H9 (cell line): ENCODE measurements at regions not wholly inside any gene's neighbourhood (a gene's known extent, or its start where the extent isn't known, plus 50 kb on each side); places are given as distances from the start of the nearest gene placed in this dataset.

ENCODE experiments used
- DNase-seq: peaks from one replicate; pipeline ENCODE4 v3.0.0-alpha.2; 2017
- H2AFZ ChIP-seq: one replicate; pipeline ENCODE4 v1.6.1; 2013; ENCODE audit warnings: mild to moderate bottlenecking, low read length, control low read depth, moderate library complexity
- H2AK5ac ChIP-seq: 2 replicates; pipeline ENCODE4 v1.6.1; 2013; ENCODE audit warnings: low read length, control low read depth, mixed read lengths; ENCODE audit not compliant: insufficient read length
- H2BK120ac ChIP-seq: one replicate; pipeline ENCODE4 v1.6.1; 2013; ENCODE audit warnings: low read depth, mild to moderate bottlenecking, low read length, control low read depth, inconsistent platforms; ENCODE audit not compliant: poor library complexity, severe bottlenecking
- H2BK12ac ChIP-seq: 2 replicates; pipeline ENCODE4 v1.6.1; 2013; ENCODE audit warnings: low read length, control low read depth, mixed read lengths, low read depth; ENCODE audit not compliant: insufficient read length
- H2BK15ac ChIP-seq: 2 replicates; pipeline ENCODE4 v1.6.1; 2013; ENCODE audit warnings: low read depth, low read length, control low read depth
- H2BK20ac ChIP-seq: one replicate; pipeline ENCODE4 v1.6.1; 2013; ENCODE audit warnings: low read depth, mild to moderate bottlenecking, low read length, control low read depth, inconsistent platforms; ENCODE audit not compliant: poor library complexity, severe bottlenecking
- H2BK5ac ChIP-seq: 2 replicates; pipeline ENCODE4 v1.6.1; 2013; ENCODE audit warnings: low read length, control low read depth, mixed read lengths; ENCODE audit not compliant: insufficient read length
- H3K14ac ChIP-seq: 2 replicates; pipeline ENCODE4 v1.6.1; 2013; ENCODE audit warnings: low read length, control low read depth; ENCODE audit not compliant: insufficient read depth
- H3K18ac ChIP-seq: 2 replicates; pipeline ENCODE4 v1.6.1; 2013; ENCODE audit warnings: low read depth, mild to moderate bottlenecking, mixed read lengths, low read length, control low read depth; ENCODE audit not compliant: insufficient read length
- H3K23ac ChIP-seq: 2 replicates; pipeline ENCODE4 v1.6.1; 2013; ENCODE audit warnings: low read length, control low read depth, mixed read lengths, low read depth; ENCODE audit not compliant: insufficient read length
- H3K23me2 ChIP-seq: 2 replicates; pipeline ENCODE4 v1.6.1; 2013; ENCODE audit warnings: low read depth, mild to moderate bottlenecking, mixed read lengths, low read length, control low read depth; ENCODE audit not compliant: insufficient read length, poor library complexity, severe bottlenecking
- H3K27ac ChIP-seq: 2 replicates; pipeline ENCODE4 v1.5.1; 2013; ENCODE audit warnings: low read length, control low read depth, mixed read lengths, low read depth; ENCODE audit not compliant: insufficient read length
- H3K27me3 ChIP-seq: 2 replicates; pipeline ENCODE4 v1.6.1; 2013; ENCODE audit warnings: low read length, control low read depth, inconsistent platforms; ENCODE audit not compliant: insufficient read depth
- H3K4ac ChIP-seq: 2 replicates; pipeline ENCODE4 v1.6.1; 2013; ENCODE audit warnings: low read depth, mild to moderate bottlenecking, control low read depth, inconsistent platforms, low read length, moderate library complexity
- H3K4me1 ChIP-seq: 2 replicates; pipeline ENCODE4 v1.6.1; 2013; ENCODE audit warnings: low read length, control low read depth, inconsistent platforms; ENCODE audit not compliant: insufficient read depth
- H3K4me2 ChIP-seq: 2 replicates; pipeline ENCODE4 v1.6.1; 2013; ENCODE audit warnings: low read length, control low read depth, mixed read lengths; ENCODE audit not compliant: insufficient read length, insufficient read depth
- H3K56ac ChIP-seq: 2 replicates; pipeline ENCODE4 v1.6.1; 2013; ENCODE audit warnings: low read depth, mild to moderate bottlenecking, mixed read lengths, low read length, control low read depth; ENCODE audit not compliant: insufficient read length
- H3K79me1 ChIP-seq: 2 replicates; pipeline ENCODE4 v1.6.1; 2013; ENCODE audit warnings: low read depth, mild to moderate bottlenecking, moderate library complexity, low read length, control low read depth, inconsistent platforms; ENCODE audit not compliant: insufficient read depth, poor library complexity, severe bottlenecking
- H3K79me2 ChIP-seq: 2 replicates; pipeline ENCODE4 v1.6.1; 2013; ENCODE audit warnings: low read length, control low read depth, inconsistent platforms; ENCODE audit not compliant: insufficient read depth
- H3K9ac ChIP-seq: 2 replicates; pipeline ENCODE4 v1.6.1; 2013; ENCODE audit warnings: low read length, control low read depth, mixed read lengths; ENCODE audit not compliant: insufficient read length; ENCODE audit errors: extremely low read depth
- H3K9me3 ChIP-seq: one replicate; pipeline ENCODE4 v1.6.1; 2013; ENCODE audit warnings: low read depth, low read length, inconsistent platforms; ENCODE audit not compliant: control insufficient read depth
- H3T11ph ChIP-seq: one replicate; pipeline ENCODE4 v1.6.1; 2013; ENCODE audit warnings: mild to moderate bottlenecking, low read length, control low read depth, inconsistent platforms
- H4K20me1 ChIP-seq: one replicate; pipeline ENCODE4 v1.6.1; 2013; ENCODE audit not compliant: control insufficient read depth, insufficient read length, insufficient read depth
- H4K5ac ChIP-seq: 2 replicates; pipeline ENCODE4 v1.6.1; 2013; ENCODE audit warnings: low read depth, mild to moderate bottlenecking, mixed read lengths, low read length, control low read depth; ENCODE audit not compliant: insufficient read length
- H4K8ac ChIP-seq: replicated peaks from 2 replicates; pipeline ENCODE4 v1.6.1; 2013; ENCODE audit warnings: low read length, control low read depth, mixed read lengths, low read depth; ENCODE audit not compliant: insufficient read length
- H4K91ac ChIP-seq: 2 replicates; pipeline ENCODE4 v1.6.1; 2013; ENCODE audit warnings: low read depth, mild to moderate bottlenecking, moderate library complexity, mixed read lengths, low read length, control low read depth; ENCODE audit not compliant: insufficient read length
- H3K27ac Mint-ChIP-seq, 3 experiments: 2 replicates in 2 of 3; 3 replicates in 1 of 3; pipeline ENCODE4 v1.8.0; 2020 to 2021; ENCODE audit warnings: mixed read lengths in 3 of 3, mild to moderate bottlenecking in 1 of 3, moderate library complexity in 1 of 3
- H3K27me3 Mint-ChIP-seq: 2 replicates; pipeline ENCODE4 v1.8.0; 2021; ENCODE audit warnings: low read depth, mild to moderate bottlenecking, moderate library complexity, mixed read lengths
- H3K36me3 Mint-ChIP-seq, 3 experiments: 2 replicates in 2 of 3; 3 replicates in 1 of 3; pipeline ENCODE4 v1.8.0; 2020 to 2021; ENCODE audit warnings: low read depth in 3 of 3, mixed read lengths in 3 of 3; ENCODE audit not compliant: insufficient read depth in 1 of 3
- H3K4me1 Mint-ChIP-seq, 2 experiments: 2 replicates each; pipeline ENCODE4 v1.8.0; 2020; ENCODE audit warnings: mixed read lengths in 2 of 2
- H3K4me3 Mint-ChIP-seq, 2 experiments: 2 replicates in 1 of 2; 3 replicates in 1 of 2; pipeline ENCODE4 v1.8.0; 2020 to 2021; ENCODE audit warnings: mild to moderate bottlenecking in 2 of 2, mixed read lengths in 2 of 2, moderate library complexity in 1 of 2
- H3K9me3 Mint-ChIP-seq, 2 experiments: 2 replicates in 1 of 2; 3 replicates in 1 of 2; pipeline ENCODE4 v1.8.0; 2020; ENCODE audit warnings: mild to moderate bottlenecking in 2 of 2, mixed read lengths in 2 of 2, moderate library complexity in 1 of 2
- CTCF ChIP-seq: fragments of 200-600 bp; sonication (generic); conservative IDR thresholded peaks from 3 replicates; pipeline ENCODE4 v1.8.0; 2021; ENCODE audit warnings: antibody characterized with exemption, mild to moderate bottlenecking
- WGBS: extraction: QIAGEN DNeasy Blood & Tissue Kit; methylation state at CpG from one replicate; pipeline ENCODE4 v1.1.7; 2013; ENCODE audit warnings: missing lambda C conversion rate, low lambda C conversion rate, mixed read lengths; ENCODE audit not compliant: insufficient read length; ENCODE audit errors: extremely low coverage; 5-methylcytosine and 5-hydroxymethylcytosine counted together

DNA sequence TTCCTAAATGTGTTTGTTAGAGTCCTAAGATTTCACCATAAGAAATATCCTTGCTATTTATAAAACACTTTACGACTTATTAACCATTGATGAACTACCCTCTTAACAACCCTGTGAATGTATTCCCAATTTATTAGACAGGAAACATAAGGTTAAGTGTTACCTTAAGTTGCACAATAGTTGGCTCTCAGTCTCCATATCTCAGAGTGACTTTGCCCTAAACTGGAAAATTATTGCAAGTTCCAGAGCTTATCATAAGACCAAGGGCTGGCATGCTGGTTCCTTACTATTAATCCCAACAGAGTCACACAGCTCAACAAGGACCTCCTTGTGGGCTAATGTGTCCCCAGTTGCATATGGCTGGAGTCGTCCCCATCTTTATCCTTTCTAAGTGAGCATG, 165.8 kb downstream of the INSIG2 start:
- Histone ChIP-seq H2BK5ac (no peak overlapping the region), H3K18ac (no peak overlapping the region), H2BK15ac (no peak overlapping the region), H2BK120ac (no peak overlapping the region), H3K4me2 (no peak overlapping the region), H3K9me3 (no peaks in the 10 kb centered on the region), H4K8ac (no peak overlapping the region), H2BK20ac (no peak overlapping the region), H3K79me2 (no peaks in the 10 kb centered on the region), H4K91ac (no peak overlapping the region), H3K23ac (no peak overlapping the region), H3K9ac (no peak overlapping the region), H3K27ac (no peak overlapping the region), H3K23me2 (no peaks in the 10 kb centered on the region), H2AFZ (no peak overlapping the region), H4K20me1 (no peaks in the 10 kb centered on the region), H2BK12ac (no peak overlapping the region), H2AK5ac (no peak overlapping the region), H3T11ph (no peak overlapping the region), H3K27me3 (no peaks in the 10 kb centered on the region), H3K14ac (no peak overlapping the region), H3K56ac (no peak overlapping the region), H3K4me1 (peaks cover 9% of the 10 kb centered on the region), H3K79me1 (no peaks in the 10 kb centered on the region), H3K4ac (no peak overlapping the region), H4K5ac (no peak overlapping the region)
- no CpG with 5 or more reads among the region's 2 CpGs for WGBS
- H3K27me3 Mint-ChIP-seq, result peaks cover 20% of the 10 kb centered on the region
- TF ChIP-seq CTCF, result no peak
- no peaks in the 10 kb centered on the region for H3K36me3 Mint-ChIP-seq
- no peak overlapping the region for H3K4me3 Mint-ChIP-seq
- H3K27ac Mint-ChIP-seq, result no peak overlapping the region
- no peaks in the 10 kb centered on the region; a peak in 1 of 5 replicates for H3K9me3 Mint-ChIP-seq
- H3K4me1 Mint-ChIP-seq, result peaks cover 34 to 38% of the 10 kb centered on the region in 2 experiments
- no peak for DNase-seq
